ENCODE measurements at regions not wholly inside any gene's neighbourhood (a gene's known extent, or its start where the extent isn't known, plus 50 kb on each side); places are given as distances from the start of the nearest gene placed in this dataset.

DNA sequence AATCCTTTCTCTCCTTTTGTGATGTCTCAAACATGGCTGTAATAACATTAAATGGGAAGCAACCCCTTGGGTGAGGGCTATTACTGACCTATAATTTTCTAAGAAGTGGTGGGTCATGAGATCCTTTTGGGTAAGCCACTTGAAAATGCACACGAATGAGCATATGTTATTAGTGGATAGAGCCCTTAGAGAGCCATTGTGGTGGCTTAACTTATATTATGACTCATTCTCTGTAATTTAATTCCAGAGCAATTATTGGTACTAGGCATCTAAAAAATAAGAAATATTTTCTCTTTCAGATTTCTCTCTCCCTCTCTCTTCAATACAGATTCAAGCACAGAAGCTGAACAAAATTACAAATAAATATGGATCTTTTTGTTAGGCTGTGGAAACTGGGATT is 1177.4 kb upstream of the PHF14 start:
- in situ Hi-C loops (cut with HindIII; ENCODE audit: low pct_unique_long_range_greater_than_20kb, low sequenced_read_pairs): no loop called here
- no peak for DNase-seq (ENCODE audit: low read depth, low spot score)

GRCh38 chr7:9822458-9823290 is 1151.0 kb upstream of the PHF14 start:
- DNase-seq (ENCODE audit: low read depth, low spot score): no peak
- in situ Hi-C loops (cut with HindIII; ENCODE audit: low pct_unique_long_range_greater_than_20kb, low sequenced_read_pairs): no loop called here

DNA sequence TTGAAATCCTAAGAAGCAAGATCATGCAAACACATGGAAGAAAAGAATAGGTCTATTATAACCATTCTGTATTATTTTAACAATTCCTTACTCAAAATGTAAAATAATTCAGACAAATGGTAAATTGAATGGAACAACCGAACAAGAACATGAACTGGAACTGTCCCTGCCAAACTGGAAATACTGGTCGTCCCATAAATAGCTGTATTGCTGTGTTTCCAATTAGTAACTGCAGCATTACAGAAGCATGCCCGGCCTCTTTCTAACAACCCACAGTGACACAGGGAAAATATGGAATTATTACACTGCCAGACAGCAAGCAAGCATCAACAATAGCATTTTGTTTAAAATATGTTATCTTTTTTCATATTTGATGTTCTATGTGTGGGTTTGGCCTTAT is 1138.5 kb upstream of the PHF14 start:
- in situ Hi-C loops (cut with HindIII; ENCODE audit: low pct_unique_long_range_greater_than_20kb, low sequenced_read_pairs): no loop called here
- no peak for DNase-seq (ENCODE audit: low read depth, low spot score)

DNA sequence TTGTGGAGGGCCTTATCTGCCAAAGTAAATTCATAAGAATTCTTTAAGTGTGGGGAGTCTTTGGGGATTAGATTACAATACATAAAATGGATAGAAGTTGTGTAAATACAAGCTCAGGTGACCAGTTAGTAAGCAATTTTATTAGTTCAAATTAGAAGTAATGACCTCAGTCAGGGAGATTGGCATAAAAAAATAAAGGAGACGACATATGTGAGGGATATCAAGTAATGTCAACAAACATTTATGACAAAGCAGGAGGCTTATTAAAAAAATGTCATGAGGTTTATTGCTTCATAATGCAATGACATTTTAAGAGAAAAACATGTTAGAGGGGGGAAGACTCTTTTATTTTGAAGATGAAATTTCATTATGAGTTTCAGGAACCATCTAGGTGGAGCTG is 1137.0 kb upstream of the PHF14 start:
- DNase-seq (ENCODE audit: low read depth, low spot score): no peak
- in situ Hi-C loops (cut with HindIII; ENCODE audit: low pct_unique_long_range_greater_than_20kb, low sequenced_read_pairs): no loop called here

DNA sequence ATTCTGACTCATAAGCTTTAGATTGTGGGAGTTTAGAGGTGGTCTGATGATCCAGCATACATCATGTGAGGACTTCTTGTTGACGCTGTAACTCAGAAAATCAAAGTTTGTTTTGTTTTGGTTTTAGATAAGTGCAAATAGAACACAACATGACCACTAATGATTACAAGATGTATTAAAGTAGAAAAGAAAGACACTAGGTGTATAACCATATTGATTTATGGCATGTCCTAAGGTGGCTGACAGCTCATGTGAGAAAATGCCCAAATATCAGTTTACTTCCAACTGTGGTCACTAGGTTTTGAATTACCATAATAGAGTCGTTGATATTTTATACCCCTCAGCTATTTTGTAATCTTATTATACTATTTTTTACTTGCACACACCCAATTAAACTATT is 1131.4 kb upstream of the PHF14 start:
- DNase-seq (ENCODE audit: low read depth, low spot score): peak; percentile 15
- in situ Hi-C loops (cut with HindIII; ENCODE audit: low pct_unique_long_range_greater_than_20kb, low sequenced_read_pairs): no loop called here

DNA sequence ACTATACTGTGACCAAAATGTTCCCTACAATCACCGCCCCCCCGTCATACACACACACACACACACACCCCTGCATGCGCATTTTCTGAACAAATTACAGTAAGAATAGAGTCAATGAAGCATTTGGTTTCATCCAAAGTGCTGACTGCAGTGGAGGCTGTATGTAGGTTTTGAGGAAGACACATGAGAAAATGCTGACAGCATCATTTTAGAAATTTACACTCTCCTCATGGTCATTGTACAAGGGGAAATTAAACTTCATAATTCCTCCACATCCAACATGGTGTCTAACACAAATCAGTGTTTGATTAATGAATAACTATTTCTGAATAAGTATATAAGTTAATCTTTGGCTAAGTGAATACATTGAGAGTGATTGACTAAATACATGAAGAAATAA is 1126.8 kb upstream of the PHF14 start:
- no peak for DNase-seq (ENCODE audit: low read depth, low spot score)
- in situ Hi-C loops (cut with HindIII; ENCODE audit: low pct_unique_long_range_greater_than_20kb, low sequenced_read_pairs): no loop called here

DNA sequence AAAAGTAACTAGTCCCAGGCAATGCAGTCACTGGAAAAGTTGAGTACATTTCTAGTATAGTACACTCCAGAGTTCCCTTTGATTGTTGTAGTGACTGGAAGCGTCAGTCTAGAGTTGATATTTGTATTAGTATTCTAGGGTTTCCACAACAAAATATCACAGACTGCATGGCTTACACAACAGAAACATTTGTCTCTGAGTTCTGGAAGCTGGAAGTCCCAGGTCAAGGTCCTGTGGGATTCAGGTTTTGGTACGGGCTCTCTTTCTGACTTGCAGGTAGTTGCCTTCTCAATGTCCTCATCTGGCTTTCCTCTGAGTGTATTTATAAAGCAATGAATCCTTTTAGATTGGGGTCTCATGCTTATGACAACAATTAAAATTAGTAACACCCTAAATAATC is 1119.1 kb upstream of the PHF14 start:
- in situ Hi-C loops (cut with HindIII; ENCODE audit: low pct_unique_long_range_greater_than_20kb, low sequenced_read_pairs): no loop called here
- no peak for DNase-seq (ENCODE audit: low read depth, low spot score)

DNA sequence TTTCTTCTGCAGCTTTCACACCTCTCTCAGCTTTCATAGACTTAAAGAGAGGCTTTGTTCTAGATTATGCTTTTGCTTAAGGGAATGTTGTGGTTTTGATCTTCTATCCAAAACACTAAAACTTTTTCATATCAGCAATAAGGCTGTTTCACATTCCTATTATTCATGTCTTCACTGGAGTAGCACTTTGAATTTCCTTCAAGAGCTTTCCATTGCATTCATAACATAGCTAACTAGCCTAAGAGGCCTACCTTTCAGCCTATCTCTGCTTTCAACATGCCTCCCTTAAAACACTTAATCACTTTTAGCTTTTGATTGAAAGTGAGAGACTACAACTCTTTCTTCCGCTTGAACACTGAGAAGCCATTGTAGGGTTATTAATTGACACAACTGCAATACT is 1117.0 kb upstream of the PHF14 start:
- no peak for DNase-seq (ENCODE audit: low read depth, low spot score)
- in situ Hi-C loops (cut with HindIII; ENCODE audit: low pct_unique_long_range_greater_than_20kb, low sequenced_read_pairs): no loop called here

DNA sequence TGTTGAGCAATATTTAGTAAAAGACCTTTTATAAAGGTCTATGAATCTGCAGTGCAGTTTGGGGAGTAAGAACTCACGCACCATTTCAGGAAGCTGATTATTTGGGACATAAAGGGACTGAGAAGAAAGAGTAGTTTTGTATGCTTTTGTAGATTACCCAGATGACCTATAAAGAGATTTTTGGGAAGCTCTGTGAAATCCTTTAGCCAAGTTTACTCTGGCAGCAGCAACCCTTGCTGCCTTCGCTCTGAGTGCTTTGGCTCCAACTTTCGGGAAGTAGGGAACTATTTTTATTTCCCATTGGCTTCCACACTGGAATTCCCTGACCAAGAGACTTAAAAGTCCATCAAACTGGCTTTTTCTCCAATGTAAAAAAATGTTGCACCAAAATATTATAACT is 1110.1 kb upstream of the PHF14 start:
- in situ Hi-C loops (cut with HindIII; ENCODE audit: low pct_unique_long_range_greater_than_20kb, low sequenced_read_pairs): no loop called here
- DNase-seq (ENCODE audit: low read depth, low spot score): no peak

- no peak for DNase-seq (ENCODE audit: low read depth, low spot score)
- in situ Hi-C loops (cut with HindIII; ENCODE audit: low pct_unique_long_range_greater_than_20kb, low sequenced_read_pairs): no loop called here
Measured at GRCh38 chr7:9869151-9869550, 1104.5 kb upstream of the PHF14 start.

- in situ Hi-C loops (cut with HindIII; ENCODE audit: low pct_unique_long_range_greater_than_20kb, low sequenced_read_pairs): no loop called here
- no peak for DNase-seq (ENCODE audit: low read depth, low spot score)
Measured at GRCh38 chr7:9869566-9869965, 1104.1 kb upstream of the PHF14 start.

DNA sequence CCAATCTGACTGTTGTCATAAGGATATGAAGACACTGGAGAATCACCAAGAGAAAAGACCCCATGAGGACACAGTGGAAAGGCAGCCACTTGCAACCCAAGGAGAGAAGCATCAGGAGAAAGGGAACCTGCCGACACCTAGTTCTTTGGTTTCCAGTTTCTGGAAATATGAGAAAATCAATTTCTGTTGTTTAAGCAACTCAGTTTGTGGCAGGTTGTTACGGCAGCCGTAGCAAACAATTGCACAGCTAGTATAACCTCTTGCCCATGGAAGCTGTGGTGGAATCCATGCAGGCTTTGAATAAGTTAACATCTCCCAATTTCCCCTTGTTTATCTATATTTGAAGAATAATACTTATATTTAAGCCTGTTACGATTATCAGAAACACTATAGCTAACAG is 1103.0 kb upstream of the PHF14 start:
- DNase-seq (ENCODE audit: low read depth, low spot score): no peak
- in situ Hi-C loops (cut with HindIII; ENCODE audit: low pct_unique_long_range_greater_than_20kb, low sequenced_read_pairs): no loop called here

DNA sequence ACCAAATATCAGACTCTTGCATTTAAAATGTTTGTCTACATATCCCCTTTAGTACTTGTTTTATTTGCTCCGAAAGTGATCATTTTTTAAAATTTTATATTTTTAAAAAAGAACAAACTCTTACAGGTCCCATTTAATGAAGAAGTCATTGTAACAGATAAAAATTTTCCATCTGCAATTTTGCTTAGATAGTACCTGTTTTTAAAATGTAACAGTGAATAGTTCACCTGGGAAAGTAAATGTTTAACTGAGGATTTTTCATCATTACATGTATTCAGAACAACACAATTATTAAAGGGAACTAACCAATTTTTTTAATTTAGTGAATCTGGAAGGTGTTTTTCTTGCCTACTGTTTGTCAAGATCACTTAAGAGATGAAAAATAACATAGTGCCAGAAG is 1099.5 kb upstream of the PHF14 start:
- in situ Hi-C loops (cut with HindIII; ENCODE audit: low pct_unique_long_range_greater_than_20kb, low sequenced_read_pairs): no loop called here
- DNase-seq (ENCODE audit: low read depth, low spot score): no peak

DNA sequence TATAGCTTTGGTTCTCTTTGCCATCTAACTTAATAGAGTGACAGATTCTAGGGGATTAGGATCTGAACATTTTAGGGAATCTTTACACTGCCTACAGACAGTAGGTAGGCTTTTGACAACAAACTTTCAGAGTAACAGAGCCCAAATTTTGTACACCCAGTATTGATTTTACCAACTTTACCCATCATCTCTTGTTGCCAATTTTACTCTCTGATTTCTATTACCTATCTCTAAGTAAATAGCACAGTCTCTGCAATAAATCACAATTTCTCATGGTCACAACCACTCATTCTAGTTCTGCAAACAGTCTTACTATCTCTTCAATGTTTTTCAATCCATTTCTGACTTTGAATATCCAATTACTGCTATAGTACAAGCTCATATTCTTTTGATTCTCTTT is 1097.6 kb upstream of the PHF14 start:
- in situ Hi-C loops (cut with HindIII; ENCODE audit: low pct_unique_long_range_greater_than_20kb, low sequenced_read_pairs): no loop called here
- DNase-seq (ENCODE audit: low read depth, low spot score): no peak

DNA sequence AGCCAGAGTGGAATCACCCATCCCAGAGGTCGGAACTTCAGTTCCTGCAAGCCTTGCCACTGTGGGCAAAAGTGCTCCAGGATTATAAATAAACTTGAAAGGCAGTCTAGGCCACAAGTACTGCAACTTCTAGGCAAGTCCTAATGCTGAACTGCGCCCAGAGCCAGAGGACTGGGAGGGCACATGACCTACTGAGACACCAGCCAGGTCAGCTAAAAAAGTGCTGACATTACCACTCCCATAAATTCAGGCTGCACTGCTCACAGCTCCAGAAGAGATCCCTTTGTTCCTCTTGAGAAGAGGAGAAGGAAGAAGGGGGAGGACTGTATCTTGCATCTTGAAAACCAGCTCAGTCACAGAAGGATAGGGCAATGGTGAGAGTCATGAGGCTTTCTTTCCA is 1084.1 kb upstream of the PHF14 start:
- no peak for DNase-seq (ENCODE audit: low read depth, low spot score)
- in situ Hi-C loops (cut with HindIII; ENCODE audit: low pct_unique_long_range_greater_than_20kb, low sequenced_read_pairs): no loop called here

DNA sequence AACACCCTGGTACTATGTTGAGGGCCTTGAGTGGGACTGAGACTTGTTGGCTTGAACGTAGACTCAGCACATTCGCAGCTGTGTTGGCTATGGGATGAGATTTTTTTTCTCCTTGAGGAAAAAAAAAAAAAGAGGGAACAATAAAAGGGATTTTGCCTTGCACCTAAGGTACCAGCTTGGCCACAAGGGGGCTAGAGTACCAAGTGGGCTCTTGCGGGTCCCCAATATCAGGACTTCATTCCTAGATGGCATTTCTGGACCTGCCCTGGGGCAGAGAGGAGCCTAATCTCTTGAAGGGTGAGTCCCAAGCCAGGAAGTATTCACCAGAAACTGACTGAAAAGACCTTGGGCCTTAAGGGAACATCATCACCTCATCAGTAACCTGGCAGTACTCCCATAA is 1083.6 kb upstream of the PHF14 start:
- DNase-seq (ENCODE audit: low read depth, low spot score): no peak

GRCh38 chr7:9891056-9891455 is 1082.6 kb upstream of the PHF14 start:
- in situ Hi-C loops (cut with HindIII; ENCODE audit: low pct_unique_long_range_greater_than_20kb, low sequenced_read_pairs): no loop called here
- DNase-seq (ENCODE audit: low read depth, low spot score): no peak

More for the DNA sequence above, 1083.6 kb upstream of the PHF14 start:
- in situ Hi-C loops (cut with HindIII; ENCODE audit: low pct_unique_long_range_greater_than_20kb, low sequenced_read_pairs): no loop called here

DNA sequence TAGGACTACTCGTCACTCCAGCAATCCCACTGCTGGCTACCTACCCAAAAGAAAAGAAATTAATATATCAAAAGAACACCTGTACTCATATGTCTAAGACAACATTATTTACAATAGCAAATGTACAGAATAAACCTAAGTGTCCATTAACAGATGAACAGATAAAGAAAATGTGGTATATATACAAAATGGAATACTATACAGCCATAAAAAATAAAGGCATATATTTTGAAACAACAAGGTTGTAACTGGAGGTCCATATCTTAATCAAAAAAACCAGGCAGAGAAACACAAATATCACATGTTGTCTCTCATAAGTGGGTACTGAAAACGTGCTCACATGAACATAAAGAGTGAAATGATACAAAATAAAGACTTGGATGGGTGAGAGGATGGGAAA is 1073.3 kb upstream of the PHF14 start:
- DNase-seq (ENCODE audit: low read depth, low spot score): no peak
- in situ Hi-C loops (cut with HindIII; ENCODE audit: low pct_unique_long_range_greater_than_20kb, low sequenced_read_pairs): no loop called here

- in situ Hi-C loops (cut with HindIII; ENCODE audit: low pct_unique_long_range_greater_than_20kb, low sequenced_read_pairs): no loop called here
Measured at GRCh38 chr7:9921326-9921725, 1052.3 kb upstream of the PHF14 start.

More at GRCh38 chr7:9921326-9921725, 1052.3 kb upstream of the PHF14 start:
- no peak for DNase-seq (ENCODE audit: low read depth, low spot score)

All from SK-MEL-5 (cell line).